ENCODE measurements at regions not wholly inside any gene's neighbourhood (a gene's known extent, or its start where the extent isn't known, plus 50 kb on each side); places are given as distances from the start of the nearest gene placed in this dataset.
A peak's percentile ranks its signal among the peaks of the same experiment; 100 is the strongest.

DNA sequence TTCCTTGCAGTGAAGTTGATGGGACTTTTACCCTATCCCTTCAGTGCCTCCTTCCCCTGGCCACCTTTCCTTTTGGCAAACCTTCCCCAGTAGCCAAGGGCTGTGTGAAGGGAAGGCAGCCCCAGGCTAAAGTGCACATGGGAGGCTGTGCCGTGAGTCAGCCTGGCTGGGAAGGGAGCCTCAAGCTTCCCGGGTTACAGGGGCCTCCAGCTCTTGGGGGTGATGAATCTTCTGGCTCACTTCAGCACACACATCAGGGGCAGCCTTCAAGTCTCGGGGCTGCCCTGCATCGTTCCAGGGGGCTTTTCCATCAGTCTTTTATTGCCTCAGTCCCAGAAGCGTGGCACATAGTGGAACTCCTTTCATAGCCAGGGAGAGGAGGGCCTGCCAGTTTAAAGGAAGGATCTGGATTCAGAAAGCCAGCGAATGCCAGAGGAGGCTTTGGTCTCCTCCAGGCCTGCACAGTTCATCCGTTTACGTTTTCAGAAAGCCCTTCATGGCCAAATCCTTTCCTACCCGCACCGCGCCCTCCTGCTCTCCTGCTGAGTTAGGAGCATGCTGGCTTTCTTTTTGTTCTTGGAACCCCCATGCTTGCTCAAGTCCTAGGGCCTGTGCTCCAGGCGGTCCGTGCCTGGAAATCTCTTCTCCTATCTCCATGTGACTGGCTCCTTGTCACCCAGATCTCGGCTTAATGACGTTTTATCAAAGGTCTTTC is 134.8 kb upstream of the KLF4 start:
- TF ChIP-seq MYC (IDR thresholded peaks at IDR 0.05; ENCODE audit: low read depth, low read length) = no peak
- TF ChIP-seq POLR2A (IDR thresholded peaks at IDR 0.05; ENCODE audit: extremely low read depth, insufficient read length) = no peak
- TF ChIP-seq, protein P1, sequence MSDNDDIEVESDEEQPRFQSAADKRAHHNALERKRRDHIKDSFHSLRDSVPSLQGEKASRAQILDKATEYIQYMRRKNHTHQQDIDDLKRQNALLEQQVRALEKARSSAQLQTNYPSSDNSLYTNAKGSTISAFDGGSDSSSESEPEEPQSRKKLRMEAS (IDR thresholded peaks at IDR 0.05; ENCODE audit: low read depth, low read length) = no peak
- no peak for TF ChIP-seq CTCF (IDR thresholded peaks at IDR 0.05; ENCODE audit: low read depth, low read length)
- no peak for DNase-seq (ENCODE audit: low read depth)
- no peak overlapping the region for H3K4me3 ChIP-seq (ENCODE audit: low read depth, low read length)

DNA sequence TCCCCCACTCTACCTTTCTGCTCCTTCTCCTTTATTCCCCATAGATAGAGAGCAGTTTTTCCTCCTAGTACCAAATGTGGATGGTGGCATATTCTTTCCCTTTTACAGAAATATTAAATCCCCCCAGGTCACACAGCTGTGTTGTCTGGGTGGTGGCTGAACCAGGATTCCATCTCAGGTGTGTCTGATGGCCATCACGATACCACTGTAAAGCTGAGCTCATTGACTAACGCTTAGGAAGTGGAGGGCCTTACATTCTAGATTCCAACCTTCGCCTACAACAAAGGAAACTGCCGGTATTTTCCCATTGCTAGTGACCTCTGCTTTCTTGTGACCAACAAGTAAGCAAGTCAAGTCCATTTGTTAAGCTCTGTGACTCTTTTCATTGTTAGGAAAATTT is 131.9 kb upstream of the KLF4 start:
- TF ChIP-seq CTCF (IDR thresholded peaks at IDR 0.05; ENCODE audit: low read depth, low read length) = no peak
- no peak for TF ChIP-seq MYC (IDR thresholded peaks at IDR 0.05; ENCODE audit: low read depth, low read length)
- no peak for TF ChIP-seq POLR2A (IDR thresholded peaks at IDR 0.05; ENCODE audit: extremely low read depth, insufficient read length)
- TF ChIP-seq, protein P1 (IDR thresholded peaks at IDR 0.05; ENCODE audit: low read depth, low read length) = no peak
- no peak for DNase-seq (ENCODE audit: low read depth)
- no peak overlapping the region for H3K4me3 ChIP-seq (ENCODE audit: low read depth, low read length)

- TF ChIP-seq, protein P1 (IDR thresholded peaks at IDR 0.05; ENCODE audit: low read depth, low read length) = no peak
- TF ChIP-seq MYC (IDR thresholded peaks at IDR 0.05; ENCODE audit: low read depth, low read length) (no peak), CTCF (IDR thresholded peaks at IDR 0.05; ENCODE audit: low read depth, low read length) (no peak)
- no peak overlapping the region for H3K4me3 ChIP-seq (ENCODE audit: low read depth, low read length)
- no peak for DNase-seq (ENCODE audit: low read depth)
Observed at GRCh38 chr9:107620801-107621200, 131.2 kb upstream of the KLF4 start.

DNA sequence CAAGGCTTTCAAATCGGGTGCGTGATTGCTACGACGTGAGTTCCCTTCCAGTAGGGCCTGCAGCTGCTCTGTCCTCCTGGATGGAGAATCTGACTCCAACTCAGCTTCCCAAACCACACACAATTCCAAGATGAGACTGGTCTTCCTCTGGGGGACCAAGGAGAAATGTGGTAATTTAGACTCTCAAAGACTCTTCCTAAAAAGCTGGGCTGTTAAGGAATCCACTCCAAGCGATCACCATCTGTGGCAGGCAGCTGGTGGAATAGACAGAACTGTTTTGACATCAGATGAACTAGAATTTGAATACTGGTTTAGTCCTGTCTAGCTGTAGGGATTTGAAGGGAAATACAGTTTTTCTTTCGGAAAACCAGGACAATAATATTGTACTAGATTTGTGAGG is 130.7 kb upstream of the KLF4 start:
- no peak for DNase-seq (ENCODE audit: low read depth)
- TF ChIP-seq POLR2A (IDR thresholded peaks at IDR 0.05; ENCODE audit: extremely low read depth, insufficient read length) (no peak), MYC (IDR thresholded peaks at IDR 0.05; ENCODE audit: low read depth, low read length) (no peak), CTCF (IDR thresholded peaks at IDR 0.05; ENCODE audit: low read depth, low read length) (no peak)
- TF ChIP-seq, protein P1 (IDR thresholded peaks at IDR 0.05; ENCODE audit: low read depth, low read length) = no peak
- no peak overlapping the region for H3K4me3 ChIP-seq (ENCODE audit: low read depth, low read length)

GRCh38 chr9:107615321-107615720 is 125.8 kb upstream of the KLF4 start:
- TF ChIP-seq MYC (IDR thresholded peaks at IDR 0.05; ENCODE audit: low read depth, low read length) (peak; percentile 80), POLR2A (IDR thresholded peaks at IDR 0.05; ENCODE audit: extremely low read depth, insufficient read length) (no peak)
- TF ChIP-seq, protein P1 (IDR thresholded peaks at IDR 0.05; ENCODE audit: low read depth, low read length) = peak; percentile 84
- DNase-seq (ENCODE audit: low read depth) = peak; percentile 96
- H3K4me3 ChIP-seq (ENCODE audit: low read depth, low read length) = no peak overlapping the region

GRCh38 chr9:107614765-107615164 is 125.2 kb upstream of the KLF4 start:
- TF ChIP-seq, protein P1 (IDR thresholded peaks at IDR 0.05; ENCODE audit: low read depth, low read length) = no peak
- TF ChIP-seq CTCF (IDR thresholded peaks at IDR 0.05; ENCODE audit: low read depth, low read length) (no peak), MYC (IDR thresholded peaks at IDR 0.05; ENCODE audit: low read depth, low read length) (no peak), POLR2A (IDR thresholded peaks at IDR 0.05; ENCODE audit: extremely low read depth, insufficient read length) (no peak)
- no peak overlapping the region for H3K4me3 ChIP-seq (ENCODE audit: low read depth, low read length)
- no peak for DNase-seq (ENCODE audit: low read depth)
